H1 (cell line): ENCODE measurements at regions not wholly inside any gene's neighbourhood (a gene's known extent, or its start where the extent isn't known, plus 50 kb on each side); places are given as distances from the start of the nearest gene placed in this dataset.

ENCODE experiments used
- E2F6 ChIP-seq: IDR thresholded peaks from 2 replicates; pipeline ENCODE4 v1.6.1; 2012; ENCODE audit warnings: inconsistent platforms
- KDM4A ChIP-seq: IDR thresholded peaks from one replicate; pipeline ENCODE4 v1.7.1; 2012; ENCODE audit warnings: low read depth, mild to moderate bottlenecking, moderate library complexity, low read length, inconsistent platforms; ENCODE audit not compliant: severe bottlenecking
- KDM5A ChIP-seq: fragments of 200-600 bp; IDR thresholded peaks from 2 replicates; pipeline ENCODE4 v1.7.1; 2012; ENCODE audit warnings: mild to moderate bottlenecking, low read length, inconsistent platforms, mixed read lengths
- SP1 ChIP-seq: IDR thresholded peaks from 2 replicates; pipeline ENCODE4 v1.6.1; 2011; ENCODE audit warnings: low read depth, low read length
- SP4 ChIP-seq: IDR thresholded peaks from 2 replicates; pipeline ENCODE4 v1.6.1; 2012; ENCODE audit warnings: low read length, inconsistent platforms

- TF ChIP-seq E2F6 (no peak), SP1 (no peak), KDM4A (no peak), SP4 (no peak), KDM5A (no peak)
These were observed 328.5 kb downstream of the NEK10 start (continued) for GRCh38 chr3:27040674-27041073.
